ENCODE measurements at regions not wholly inside any gene's neighbourhood (a gene's known extent, or its start where the extent isn't known, plus 50 kb on each side); places are given as distances from the start of the nearest gene placed in this dataset.
"Not testable (repeated sequence)": the region's sequence is repeated elsewhere in the genome, so short reads cannot be mapped to it uniquely, and the experiment has no call there.

DNA sequence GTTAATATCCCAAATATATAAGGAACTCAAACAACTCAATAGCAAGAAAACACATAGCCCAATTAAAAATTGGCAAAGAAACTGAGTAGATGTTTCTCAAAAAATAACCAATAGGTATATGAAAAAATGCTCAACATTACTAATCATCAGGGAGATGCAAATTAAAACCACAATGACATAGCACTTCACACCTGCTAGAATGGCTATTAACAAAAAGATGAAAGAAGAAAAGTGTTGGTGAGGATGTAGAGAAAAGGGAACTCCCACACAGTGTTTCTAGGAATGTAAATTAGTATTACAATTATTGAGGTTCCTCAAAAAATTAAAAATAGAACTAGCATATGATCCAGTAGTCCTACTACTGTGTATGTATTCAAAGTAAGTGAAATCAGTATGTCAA lies 1212.8 kb downstream of the DIAPH3 start:
- no peak for DNase-seq

DNA sequence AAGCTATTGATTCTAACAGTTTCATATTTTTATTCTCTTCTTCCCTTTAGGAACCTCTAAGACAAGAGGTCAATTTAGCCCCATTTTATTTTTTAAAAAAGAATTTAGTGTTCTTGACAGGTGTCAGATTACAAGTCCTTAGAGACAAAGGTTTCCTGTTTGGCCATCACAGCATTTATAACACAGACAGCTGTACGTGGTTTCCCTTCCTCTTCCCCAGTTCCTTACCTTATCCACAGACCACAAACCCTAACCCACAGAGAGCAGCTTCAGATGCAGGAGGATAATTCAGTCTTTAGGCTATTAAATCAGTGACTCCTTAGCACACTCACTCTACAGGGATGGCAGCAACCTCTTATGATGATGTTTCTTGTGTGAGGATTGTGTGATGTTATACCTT lies 1210.1 kb downstream of the DIAPH3 start:
- DNase-seq = no peak

- DNase-seq = no peak
These were observed 1208.0 kb downstream of the DIAPH3 start for GRCh38 chr13:58955546-58956385.

- not testable (repeated sequence) for DNase-seq
These were observed 1205.6 kb downstream of the DIAPH3 start for GRCh38 chr13:58958097-58958496.

DNA sequence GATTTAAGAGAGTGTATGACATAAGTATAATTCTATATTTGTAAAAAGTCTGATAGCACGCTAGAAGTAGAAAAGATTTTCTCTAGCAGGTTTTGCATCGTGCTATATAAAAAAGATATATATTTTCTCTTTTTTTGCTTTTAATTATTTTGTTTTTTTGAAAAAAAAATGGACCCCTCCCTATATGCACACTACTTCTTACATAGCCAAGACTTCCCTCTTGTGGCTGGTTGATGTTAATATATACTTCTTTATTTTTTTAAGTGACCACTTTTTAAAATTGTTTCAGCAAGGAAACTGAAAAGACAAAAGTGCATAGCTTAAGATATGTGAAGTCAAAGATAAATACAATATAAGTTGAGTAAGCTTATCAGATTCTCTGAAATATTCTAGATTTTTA lies 1202.8 kb downstream of the DIAPH3 start:
- no peak for DNase-seq

DNA sequence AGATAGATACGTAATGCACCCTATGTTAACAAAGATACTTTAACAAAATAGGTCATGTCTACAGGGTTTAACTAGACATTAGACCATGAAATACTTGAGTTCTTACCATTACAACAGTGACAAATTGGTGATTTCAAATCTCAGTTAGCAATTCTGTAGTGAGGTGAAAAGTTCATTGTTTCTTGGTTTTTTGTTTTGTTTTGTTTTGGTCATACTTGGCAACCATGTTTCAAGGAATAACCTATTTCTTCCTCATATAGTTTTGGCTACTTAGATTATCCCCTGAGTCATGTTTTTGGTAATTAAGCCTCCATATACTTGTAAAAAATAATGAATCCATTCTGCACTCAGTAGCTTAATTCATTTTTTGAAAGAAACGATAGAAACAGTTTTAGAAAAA lies 1200.4 kb downstream of the DIAPH3 start:
- DNase-seq = no peak

GRCh38 chr13:58964048-58964447 lies 1199.7 kb downstream of the DIAPH3 start:
- DNase-seq = no peak

DNA sequence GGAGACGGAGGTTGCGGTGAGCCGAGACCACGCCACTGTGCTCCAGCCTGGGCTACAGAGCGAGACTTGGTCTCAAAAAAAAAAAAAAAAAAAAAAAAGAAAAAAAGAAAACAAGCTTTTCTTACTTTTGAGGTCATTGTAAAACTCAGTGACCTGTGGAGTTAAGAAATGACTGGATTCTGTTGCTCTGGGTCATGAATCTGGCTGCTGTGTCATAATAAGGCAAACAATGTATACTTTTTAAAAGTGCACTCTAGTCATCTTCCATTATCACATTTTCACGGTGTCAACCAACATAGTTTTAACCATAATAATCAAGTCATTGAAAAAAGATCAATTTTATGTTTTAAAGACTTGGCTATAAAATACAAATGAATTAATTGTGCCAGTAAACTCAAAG lies 1186.6 kb downstream of the DIAPH3 start:
- DNase-seq = no peak

- no peak for DNase-seq
These were observed 1185.4 kb downstream of the DIAPH3 start for GRCh38 chr13:58978331-58978730.

DNA sequence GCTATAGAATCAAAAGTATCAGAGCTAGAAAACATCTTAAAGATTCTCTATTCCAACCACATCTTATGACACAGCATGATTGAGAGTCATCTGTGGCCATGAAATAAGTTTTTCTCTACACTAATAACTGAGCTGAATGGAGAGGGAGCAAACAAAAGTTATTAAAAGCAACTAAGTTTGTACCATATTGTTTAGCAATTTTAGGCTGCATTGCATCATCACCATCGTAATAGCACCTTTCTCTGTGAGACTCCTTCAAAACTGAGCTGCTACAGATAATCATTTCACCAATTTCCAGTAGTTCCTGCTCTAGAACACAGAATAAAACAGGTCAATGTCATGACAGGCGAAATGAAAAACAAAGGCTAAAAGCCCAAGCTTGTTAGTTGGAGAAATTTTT lies 1183.9 kb downstream of the DIAPH3 start:
- no peak for DNase-seq

- DNase-seq = no peak
These were observed 1177.9 kb downstream of the DIAPH3 start for GRCh38 chr13:58985845-58986244.

GRCh38 chr13:58989556-58989955 lies 1174.2 kb downstream of the DIAPH3 start:
- DNase-seq = no peak

- no peak for DNase-seq
These were observed 1171.8 kb downstream of the DIAPH3 start for GRCh38 chr13:58991826-58992477.

- no peak for DNase-seq
These were observed 1171.2 kb downstream of the DIAPH3 start for GRCh38 chr13:58992478-58993042.

DNA sequence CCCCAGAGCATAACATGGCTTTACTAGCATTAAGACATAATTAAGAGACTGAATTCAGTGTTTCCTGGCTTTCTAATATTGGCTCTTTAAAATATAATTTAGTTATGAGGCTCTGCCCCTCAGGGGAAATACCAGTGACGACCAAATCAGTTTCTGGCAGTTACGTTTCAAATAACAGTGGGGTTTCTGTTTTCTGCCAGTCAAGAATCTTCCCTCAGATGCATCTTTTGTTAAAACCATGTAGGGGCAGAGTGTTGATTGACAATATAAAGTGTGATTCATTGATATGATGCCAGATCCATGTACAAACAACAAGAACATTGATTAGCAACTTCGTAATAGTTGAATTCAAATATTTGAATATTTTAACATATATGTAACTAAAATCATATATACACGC lies 1169.7 kb downstream of the DIAPH3 start:
- DNase-seq = no peak

DNA sequence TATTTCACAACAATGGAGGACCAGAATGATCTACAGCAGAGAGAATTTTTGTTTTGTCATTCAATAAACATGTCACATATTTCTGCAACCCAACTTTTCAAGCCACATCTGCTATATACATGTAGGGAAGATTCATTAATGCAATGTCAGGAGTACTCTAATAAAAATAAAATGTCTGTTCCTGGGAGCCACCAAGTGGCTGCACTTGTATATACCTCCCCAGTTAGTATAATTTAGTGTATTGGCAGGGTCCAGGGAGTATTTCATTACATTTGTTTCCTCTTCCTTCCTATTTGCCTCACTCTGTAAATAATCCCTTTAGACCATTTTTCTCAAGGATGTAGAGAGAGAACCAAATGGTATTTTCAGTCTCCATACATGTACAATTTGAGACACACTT lies 1169.0 kb downstream of the DIAPH3 start:
- DNase-seq = no peak

DNA sequence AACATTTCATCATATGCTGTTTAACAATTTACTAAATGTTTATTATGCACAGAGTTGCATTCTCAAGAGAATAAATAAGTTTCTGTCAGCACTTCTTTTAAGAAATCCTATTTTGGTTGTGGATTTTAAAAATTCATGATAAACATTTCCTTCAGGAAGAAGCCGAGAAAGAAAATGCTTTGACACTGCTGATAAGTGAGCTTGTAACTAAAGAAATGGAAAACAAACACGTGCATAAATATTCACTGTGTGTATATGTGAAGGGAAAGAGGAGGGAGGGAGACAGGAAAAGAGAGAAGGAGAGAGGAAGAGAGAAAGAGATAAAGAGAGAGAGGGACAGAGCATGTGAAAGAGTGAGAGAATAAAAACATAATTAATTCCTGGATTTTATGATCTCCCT lies 1165.0 kb downstream of the DIAPH3 start:
- DNase-seq = no peak

DNA sequence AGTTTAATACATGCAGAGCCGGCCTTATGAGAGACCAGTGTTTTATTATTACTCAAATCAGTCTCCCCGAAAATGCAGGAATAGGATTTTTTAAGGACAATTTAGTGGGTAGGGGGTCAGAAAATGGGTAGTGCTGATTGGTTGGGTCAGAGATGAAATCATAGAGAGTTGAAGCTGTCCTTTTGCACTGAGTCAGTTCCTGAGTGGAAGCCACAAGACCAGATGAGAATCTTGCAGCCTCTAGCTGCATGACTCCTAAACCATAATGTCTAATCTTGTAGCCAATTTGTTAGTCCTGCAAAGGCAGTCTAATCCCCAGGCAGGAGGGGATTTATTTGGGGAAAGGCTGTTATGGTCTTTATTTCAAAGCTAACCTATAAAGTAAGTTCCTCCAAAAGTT lies 1163.9 kb downstream of the DIAPH3 start:
- DNase-seq = no peak

- no peak for DNase-seq
These were observed 1163.0 kb downstream of the DIAPH3 start for GRCh38 chr13:59000770-59001169.

DNA sequence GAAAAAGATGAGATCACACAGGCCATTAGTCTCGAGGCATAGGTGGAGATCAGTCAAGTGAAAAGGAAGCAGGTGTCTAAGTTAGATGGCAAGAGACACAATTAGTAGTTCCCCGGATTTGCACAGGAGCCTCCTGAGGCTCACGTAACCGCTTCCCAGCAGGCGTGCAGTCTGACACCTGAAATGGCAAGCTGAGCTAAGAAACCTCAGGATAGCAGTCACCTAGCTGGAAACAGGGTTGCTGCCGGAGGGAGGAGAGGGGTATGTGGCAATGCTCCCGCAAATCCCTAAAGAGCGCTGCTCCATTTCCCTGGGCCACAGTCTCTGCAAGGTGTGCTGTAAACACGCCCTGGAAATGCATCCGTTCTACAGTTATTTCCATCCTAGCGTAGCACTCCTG lies 1151.0 kb downstream of the DIAPH3 start:
- DNase-seq = no peak

- no peak for DNase-seq
These were observed 1147.5 kb downstream of the DIAPH3 start for GRCh38 chr13:59016250-59016649.

GRCh38 chr13:59024434-59024833 lies 1139.3 kb downstream of the DIAPH3 start:
- no peak for DNase-seq

- no peak for DNase-seq
These were observed 1129.5 kb downstream of the DIAPH3 start for GRCh38 chr13:59034198-59034597.

DNA sequence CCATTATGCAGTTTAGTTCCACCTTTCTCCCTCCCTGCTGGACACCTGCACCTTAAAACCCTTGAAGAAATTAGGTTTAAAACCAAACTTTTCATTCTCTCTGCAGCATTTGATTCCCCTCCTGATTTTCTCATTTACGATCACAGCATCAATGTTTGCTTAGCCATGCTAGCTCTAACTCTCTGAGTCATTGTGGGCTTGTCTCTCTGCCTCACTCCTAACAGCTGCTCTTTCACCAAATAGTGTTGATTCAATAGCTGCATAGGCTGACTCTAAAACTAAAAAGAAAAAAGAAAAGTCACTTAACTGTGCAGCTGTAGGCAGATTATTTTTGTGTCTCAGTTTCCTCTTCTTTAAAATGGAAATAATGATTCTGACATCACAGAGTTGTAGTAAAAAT lies 1124.9 kb downstream of the DIAPH3 start:
- no peak for DNase-seq
